ENCODE measurements at regions not wholly inside any gene's neighbourhood (a gene's known extent, or its start where the extent isn't known, plus 50 kb on each side); places are given as distances from the start of the nearest gene placed in this dataset.

DNA sequence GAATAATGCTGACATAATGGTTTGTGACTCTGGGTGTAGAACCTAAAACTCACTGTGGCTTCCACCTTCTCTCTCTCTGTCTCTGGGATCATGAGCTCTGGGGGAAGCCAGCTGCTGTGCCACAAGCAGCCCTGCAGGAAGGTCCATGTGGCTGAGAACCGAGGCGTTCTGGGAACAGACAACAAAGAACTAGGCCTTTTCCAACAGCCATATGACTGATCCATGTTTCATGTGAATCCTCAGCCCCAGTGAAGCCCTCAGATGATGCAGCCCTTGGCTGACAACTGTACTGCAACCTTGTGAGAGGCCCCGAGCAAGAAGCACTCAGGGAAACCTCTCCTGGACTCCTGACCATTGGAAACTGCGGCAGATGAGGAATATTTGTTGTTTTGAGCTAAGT, 56.6 kb downstream of the HLA-G start:
- TF ChIP-seq, protein P1, sequence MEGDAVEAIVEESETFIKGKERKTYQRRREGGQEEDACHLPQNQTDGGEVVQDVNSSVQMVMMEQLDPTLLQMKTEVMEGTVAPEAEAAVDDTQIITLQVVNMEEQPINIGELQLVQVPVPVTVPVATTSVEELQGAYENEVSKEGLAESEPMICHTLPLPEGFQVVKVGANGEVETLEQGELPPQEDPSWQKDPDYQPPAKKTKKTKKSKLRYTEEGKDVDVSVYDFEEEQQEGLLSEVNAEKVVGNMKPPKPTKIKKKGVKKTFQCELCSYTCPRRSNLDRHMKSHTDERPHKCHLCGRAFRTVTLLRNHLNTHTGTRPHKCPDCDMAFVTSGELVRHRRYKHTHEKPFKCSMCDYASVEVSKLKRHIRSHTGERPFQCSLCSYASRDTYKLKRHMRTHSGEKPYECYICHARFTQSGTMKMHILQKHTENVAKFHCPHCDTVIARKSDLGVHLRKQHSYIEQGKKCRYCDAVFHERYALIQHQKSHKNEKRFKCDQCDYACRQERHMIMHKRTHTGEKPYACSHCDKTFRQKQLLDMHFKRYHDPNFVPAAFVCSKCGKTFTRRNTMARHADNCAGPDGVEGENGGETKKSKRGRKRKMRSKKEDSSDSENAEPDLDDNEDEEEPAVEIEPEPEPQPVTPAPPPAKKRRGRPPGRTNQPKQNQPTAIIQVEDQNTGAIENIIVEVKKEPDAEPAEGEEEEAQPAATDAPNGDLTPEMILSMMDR (IDR thresholded peaks at IDR 0.05): no peak
- peaks cover 0 to 15% (median 11%) of the 10 kb centered on the region in 7 donors for H3K9me3 Mint-ChIP-seq
- H3K4me1 Mint-ChIP-seq: peaks cover 24% of the 10 kb centered on the region
- H3K27ac Mint-ChIP-seq: no peak overlapping the region
- WGBS (ENCODE audit: insufficient coverage): 0% methylated on average over 1 of the region's 4 CpGs
- H3K9ac ChIP-seq (ENCODE audit: insufficient read depth, low read length, poor library complexity, severe bottlenecking): no peak overlapping the region
- H3K36me3 Mint-ChIP-seq: peaks cover 5 to 18% of the 10 kb centered on the region in 2 donors
- intact Hi-C loops (cut with micrococcal nuclease): no loop called here
- H3K36me3 ChIP-seq (replicated peaks in 1 of 2; ENCODE audit: control insufficient read depth in 1 of 2, insufficient read depth in 2 of 2, low read length in 2 of 2): no peaks in the 10 kb centered on the region
- no peak for DNase-seq
- no peak overlapping the region for H3K4me3 Mint-ChIP-seq
- peaks cover 4% of the 10 kb centered on the region for H3K79me2 ChIP-seq (ENCODE audit: insufficient read depth, low read length)
- H3K9me3 ChIP-seq (replicated peaks in 1 of 2; ENCODE audit: control insufficient read depth in 1 of 2, insufficient read depth in 1 of 2, low read length in 2 of 2): peaks cover 0 to 8% of the 10 kb centered on the region in 2 donors
- H4K20me1 ChIP-seq (ENCODE audit: insufficient read depth, low read length): no peaks in the 10 kb centered on the region
- H3K4me1 ChIP-seq (ENCODE audit: control insufficient read depth in 1 of 2, insufficient read depth in 2 of 2, low read length in 2 of 2): peaks cover 22 to 23% of the 10 kb centered on the region in 2 donors
- H2AFZ ChIP-seq (ENCODE audit: insufficient read depth, low read depth, low read length, poor library complexity, severe bottlenecking): no peak overlapping the region
- no peak overlapping the region for H3K27ac ChIP-seq (ENCODE audit: low read depth in 1 of 2, low read length in 2 of 2)
- peaks cover 0 to 12% of the 10 kb centered on the region in 2 donors for H3K27me3 ChIP-seq (ENCODE audit: control insufficient read depth in 2 of 2, insufficient read depth in 2 of 2, low read length in 2 of 2)
- H3K27me3 Mint-ChIP-seq (ENCODE audit: low read depth in 3 of 3): peaks cover 2 to 10% (median 9%) of the 10 kb centered on the region in 3 donors
- H3K4me3 ChIP-seq (replicated peaks in 1 of 3; ENCODE audit: low read depth in 2 of 3, low read length in 3 of 3): no peak overlapping the region
- no peak overlapping the region for H3K4me2 ChIP-seq (replicated peaks; ENCODE audit: extremely low read depth, low read length, poor library complexity, severe bottlenecking)

DNA sequence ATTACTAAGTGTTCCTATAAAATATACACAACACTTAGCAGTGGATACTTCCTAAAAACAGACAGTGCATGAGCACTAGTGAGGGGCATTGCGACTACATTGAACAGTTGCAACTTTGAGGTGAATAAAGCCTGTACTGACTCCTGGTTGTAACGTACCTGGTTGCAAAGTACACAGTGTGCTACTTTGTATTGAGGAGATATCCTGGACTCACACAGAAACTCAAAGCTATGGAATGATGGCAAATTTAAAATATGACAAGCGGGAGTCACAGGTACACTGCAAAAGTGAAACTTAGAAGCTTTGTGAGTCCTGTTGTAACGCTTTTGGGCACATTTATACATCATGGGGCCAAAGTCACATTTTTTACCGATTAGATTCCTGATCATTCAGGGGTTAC, 55.6 kb upstream of the HLA-A start:
- Histone ChIP-seq H3K9me3 (replicated peaks in 1 of 2; ENCODE audit: control insufficient read depth in 1 of 2, insufficient read depth in 1 of 2, low read length in 2 of 2) (peaks cover 0 to 6% of the 10 kb centered on the region in 2 donors), H3K79me2 (ENCODE audit: insufficient read depth, low read length) (peaks cover 4% of the 10 kb centered on the region), H3K27ac (ENCODE audit: low read depth in 1 of 2, low read length in 2 of 2) (peak overlapping the region in 1 of 2 donors; percentile 51), H3K4me1 (ENCODE audit: control insufficient read depth in 1 of 2, insufficient read depth in 2 of 2, low read length in 2 of 2) (peaks cover 22 to 23% of the 10 kb centered on the region in 2 donors), H3K9ac (ENCODE audit: insufficient read depth, low read length, poor library complexity, severe bottlenecking) (no peak overlapping the region), H3K4me3 (replicated peaks in 1 of 3; ENCODE audit: low read depth in 2 of 3, low read length in 3 of 3) (peak overlapping the region in 2 of 3 experiments; percentile 61 to 77), H3K27me3 (ENCODE audit: control insufficient read depth in 2 of 2, insufficient read depth in 2 of 2, low read length in 2 of 2) (peaks cover 0 to 12% of the 10 kb centered on the region in 2 donors), H3K4me2 (replicated peaks; ENCODE audit: extremely low read depth, low read length, poor library complexity, severe bottlenecking) (peak overlapping the region; percentile 80), H4K20me1 (ENCODE audit: insufficient read depth, low read length) (no peaks in the 10 kb centered on the region), H2AFZ (ENCODE audit: insufficient read depth, low read depth, low read length, poor library complexity, severe bottlenecking) (peak overlapping the region; percentile 80), H3K36me3 (replicated peaks in 1 of 2; ENCODE audit: control insufficient read depth in 1 of 2, insufficient read depth in 2 of 2, low read length in 2 of 2) (no peaks in the 10 kb centered on the region)
- TF ChIP-seq, protein P1 (IDR thresholded peaks at IDR 0.05): no peak
- Mint-ChIP-seq H3K36me3 (peaks cover 8 to 26% of the 10 kb centered on the region in 2 donors), H3K4me1 (peaks cover 32% of the 10 kb centered on the region), H3K27me3 (ENCODE audit: low read depth in 3 of 3) (peaks cover 0 to 10% (median 2%) of the 10 kb centered on the region in 3 donors), H3K9me3 (peaks cover 0 to 10% (median 4%) of the 10 kb centered on the region in 7 donors), H3K27ac (peak overlapping the region in 3 of 7 donors; percentile 91 to 96 (median 96)), H3K4me3 (peak overlapping the region in 1 of 2 donors; percentile 91)
- DNase-seq: no peak
- intact Hi-C loops (cut with micrococcal nuclease): no loop called here
- no CpG with 5 or more reads among the region's 5 CpGs for WGBS (ENCODE audit: insufficient coverage)

Measured in CD14-positive monocyte (primary cell).